ENCODE measurements at regions not wholly inside any gene's neighbourhood (a gene's known extent, or its start where the extent isn't known, plus 50 kb on each side); places are given as distances from the start of the nearest gene placed in this dataset.

- DNase-seq (ENCODE audit: insufficient read length, low spot score) (no peak), FAIRE-seq (no peak)
Measured at GRCh38 chr7:106797937-106798336, 67.1 kb upstream of the PIK3CG start.

GRCh38 chr7:106802589-106802988 is 62.5 kb upstream of the PIK3CG start:
- DNase-seq (ENCODE audit: insufficient read length, low spot score) (no peak), FAIRE-seq (no peak)

GRCh38 chr7:106806556-106806955 is 58.5 kb upstream of the PIK3CG start:
- no peak for FAIRE-seq
- DNase-seq (ENCODE audit: insufficient read length, low spot score): no peak

GRCh38 chr7:106807474-106807873 is 57.6 kb upstream of the PIK3CG start:
- no peak for FAIRE-seq
- DNase-seq (ENCODE audit: insufficient read length, low spot score): no peak

- no peak for DNase-seq (ENCODE audit: insufficient read length, low spot score)
Measured at GRCh38 chr7:106808967-106809635, 56.0 kb upstream of the PIK3CG start.

GRCh38 chr7:106811472-106811871 is 53.6 kb upstream of the PIK3CG start:
- DNase-seq (ENCODE audit: insufficient read length, low spot score): no peak
- no peak for FAIRE-seq

More at GRCh38 chr7:106808967-106809635, 56.0 kb upstream of the PIK3CG start:
- no peak for FAIRE-seq

GRCh38 chr7:106812027-106812643 is 52.9 kb upstream of the PIK3CG start:
- DNase-seq (ENCODE audit: insufficient read length, low spot score) (no peak), FAIRE-seq (no peak)

GRCh38 chr7:106813705-106814305 is 51.3 kb upstream of the PIK3CG start:
- FAIRE-seq (no peak), DNase-seq (ENCODE audit: insufficient read length, low spot score) (no peak)

- FAIRE-seq: no peak
- DNase-seq (ENCODE audit: insufficient read length, low spot score): no peak
Measured at GRCh38 chr7:106814887-106815286, 50.2 kb upstream of the PIK3CG start.

All from HTR-8/SVneo (cell line).